K562 (cell line): ENCODE measurements at regions not wholly inside any gene's neighbourhood (a gene's known extent, or its start where the extent isn't known, plus 50 kb on each side); places are given as distances from the start of the nearest gene placed in this dataset.

Experiments
- ATAC-seq: fragments of 200-7000 bp; cut with Tn5 transposase; 3 replicates; pipeline ENCODE4 v1.9.1; 2020; ENCODE audit warnings: moderate library complexity
- BruUV-seq: library from RNA; stranded (reverse); fragments of 400-500 nt; replicated peaks from 2 replicates; lab custom pipeline; 2021; lab: Mats Ljungman, UMichigan
- CTCF ChIA-PET: fragments of 300-600 bp; formaldehyde crosslinking; extraction: SDS; loops from one replicate; lab custom pipeline; 2021; ENCODE audit warnings: low intra/inter-chr PET ratio; lab: Yijun Ruan, JAX
- POLR2A ChIA-PET: fragments of 300-600, 350-650 bp; sonication (Branson Sonifier 250); formaldehyde crosslinking; extraction: SDS; loops from one replicate; lab custom pipeline; 2021; ENCODE audit warnings: antibody characterized with exemption, inconsistent platforms; lab: Yijun Ruan, JAX
- DNase-seq, 4 experiments: peaks; one replicate each; pipeline versions ENCODE4 v3.0.0 to v3.0.0-alpha.2; 2011 to 2018; ENCODE audit warnings: low spot score in 3 of 4, mixed read lengths in 3 of 4; ENCODE audit errors: extremely low read depth in 1 of 4
- FAIRE-seq: peaks from 2 replicates; lab custom pipeline; 2011; peaks lifted over from hg19 to GRCh38; lab: Jason Lieb, UNC
- H2AFZ ChIP-seq: 2 replicates; pipeline ENCODE4 v1.6.0; 2011; ENCODE audit warnings: low read depth, low read length, control low read depth, inconsistent platforms
- H3K27ac ChIP-seq: fragments of 200-600 bp; 3 replicates; pipeline ENCODE4 v1.8.0; 2011; ENCODE audit warnings: low read depth, mild to moderate bottlenecking, control low read depth, inconsistent platforms, low read length, moderate library complexity, mixed read lengths; ENCODE audit errors: extremely low read depth
- H3K27me3 ChIP-seq, 2 experiments: fragments of 300-600 bp in 1 of 2; 2 replicates in 1 of 2; 3 replicates in 1 of 2; pipeline versions ENCODE4 v1.6.0 to v1.8.0; 2011; ENCODE audit warnings: inconsistent platforms in 2 of 2, low read length in 2 of 2, mild to moderate bottlenecking in 1 of 2, mixed read lengths in 1 of 2, moderate library complexity in 1 of 2; ENCODE audit not compliant: control insufficient read depth in 2 of 2, insufficient read depth in 2 of 2
- H3K36me3 ChIP-seq: fragments of 300-600 bp; 3 replicates; pipeline ENCODE4 v1.8.0; 2011; ENCODE audit warnings: mild to moderate bottlenecking, low read length, inconsistent platforms; ENCODE audit not compliant: control insufficient read depth, insufficient read depth
- H3K4me1 ChIP-seq, 2 experiments: fragments of 200-600 bp in 1 of 2; replicated peaks in 1 of 2; 2 replicates in 1 of 2; 3 replicates in 1 of 2; pipeline versions ENCODE4 v1.5.1 to v1.8.0; 2011; ENCODE audit warnings: inconsistent platforms in 2 of 2, low read length in 2 of 2, mild to moderate bottlenecking in 1 of 2, mixed read lengths in 1 of 2, moderate library complexity in 1 of 2; ENCODE audit not compliant: control insufficient read depth in 2 of 2, insufficient read depth in 2 of 2
- H3K4me2 ChIP-seq: 2 replicates; pipeline ENCODE4 v1.6.1; 2011; ENCODE audit warnings: low read length, control low read depth, inconsistent platforms, mixed read lengths; ENCODE audit not compliant: insufficient read depth
- H3K4me3 ChIP-seq: fragments of 200-600 bp; sonication (generic), shearing (Covaris generic); 2 replicates; pipeline ENCODE4 v1.5.1; 2016; ENCODE audit warnings: control low read depth, inconsistent platforms
- H3K79me2 ChIP-seq: fragments of 200-600 bp; 3 replicates; pipeline ENCODE4 v1.8.0; 2011; ENCODE audit warnings: low read length, inconsistent platforms; ENCODE audit not compliant: control insufficient read depth, insufficient read depth
- H3K9ac ChIP-seq, 2 experiments: 2 replicates each; pipeline versions ENCODE4 v1.6.0 to v1.6.1; 2011; ENCODE audit warnings: low read depth in 2 of 2, low read length in 2 of 2, control low read depth in 1 of 2, inconsistent platforms in 1 of 2, mild to moderate bottlenecking in 1 of 2, mixed read lengths in 1 of 2; ENCODE audit not compliant: insufficient read depth in 1 of 2
- H3K9me1 ChIP-seq: one replicate; pipeline ENCODE4 v1.6.0; 2011; ENCODE audit warnings: inconsistent platforms, mild to moderate bottlenecking, low read length, moderate library complexity; ENCODE audit not compliant: control insufficient read depth, insufficient read depth
- H3K9me3 ChIP-seq: replicated peaks from 2 replicates; pipeline ENCODE4 v1.5.1; 2011; ENCODE audit warnings: low read depth, low read length, inconsistent platforms; ENCODE audit not compliant: control insufficient read depth, insufficient read depth
- H4K20me1 ChIP-seq: replicated peaks from 2 replicates; pipeline ENCODE4 v1.6.1; 2011; ENCODE audit warnings: low read length, inconsistent platforms, mixed read lengths; ENCODE audit not compliant: control insufficient read depth, insufficient read depth
- GABPA ChIP-seq: fragments of 200-800 bp; sonication (Bioruptor generic); conservative IDR thresholded peaks from 2 replicates; pipeline ENCODE4 v1.6.1; 2016; ENCODE audit warnings: low read depth, missing genetic modification characterization, missing compliant biosample characterization
- HBP1 ChIP-seq: fragments of 450-650 bp; formaldehyde crosslinking; IDR thresholded peaks from 2 replicates; pipeline ENCODE4 v1.4.0; 2022; ENCODE audit warnings: missing genetic modification characterization
- JUNB ChIP-seq: fragments of 450-650 bp; formaldehyde crosslinking; conservative IDR thresholded peaks from 2 replicates; pipeline ENCODE4 v1.4.0; 2020; ENCODE audit warnings: mild to moderate bottlenecking
- MEF2A ChIP-seq: IDR thresholded peaks from 2 replicates; pipeline ENCODE4 v1.6.1; 2011; ENCODE audit warnings: low read depth, mild to moderate bottlenecking, low read length, moderate library complexity; ENCODE audit not compliant: control insufficient read depth
- NFE2L1 ChIP-seq: fragments of 450-650 bp; IDR thresholded peaks from 2 replicates; pipeline ENCODE4 v1.6.1; 2016; ENCODE audit warnings: missing genetic modification characterization, low read depth, mild to moderate bottlenecking, missing compliant biosample characterization, moderate library complexity, borderline replicate concordance
- POLR2AphosphoS2 ChIP-seq: IDR thresholded peaks from 2 replicates; pipeline ENCODE4 v1.6.1; 2012; ENCODE audit warnings: low read length, improper control_type of control experiment
- PREB ChIP-seq: sonication (generic); formaldehyde crosslinking; IDR thresholded peaks from 2 replicates; pipeline ENCODE4 v1.8.1; 2023; ENCODE audit warnings: mild to moderate bottlenecking, missing genetic modification reagents
- TEAD2 ChIP-seq: fragments of 450-650 bp; IDR thresholded peaks from 2 replicates; pipeline ENCODE4 v1.6.1; 2016; ENCODE audit warnings: missing genetic modification characterization, control low read depth, missing compliant biosample characterization
- ZNF282 ChIP-seq: sonication (generic); formaldehyde crosslinking; IDR thresholded peaks from 2 replicates; pipeline ENCODE4 v1.8.1; 2023; ENCODE audit warnings: missing genetic modification reagents
- ZNF75A ChIP-seq: fragments of 450-650 bp; formaldehyde crosslinking; IDR thresholded peaks from 2 replicates; pipeline ENCODE4 v1.4.0; 2020; ENCODE audit warnings: mild to moderate bottlenecking
- in situ Hi-C: fragments of 300-500 bp; cut with MboI; formaldehyde crosslinking; loops from 4 replicates; pipeline ENCODE4 v1.15.0; 2018; ENCODE audit warnings: inconsistent platforms, mixed read lengths
- intact Hi-C: fragments of 100-400 bp; cut with micrococcal nuclease; formaldehyde crosslinking; loops from 2 replicates; pipeline ENCODE4 v1.14.2; 2022
- TF ChIP-seq, protein P1 (sequence below): fragments of 150-350 bp; conservative IDR thresholded peaks from 2 replicates; pipeline ENCODE4 v1.6.1; 2014; ENCODE audit warnings: low read length
- TF ChIP-seq, protein P2 (sequence below): fragments of 450-650 bp; formaldehyde crosslinking; IDR thresholded peaks from 2 replicates; pipeline ENCODE4 v1.4.0; 2020; ENCODE audit warnings: mild to moderate bottlenecking, moderate library complexity

DNA sequence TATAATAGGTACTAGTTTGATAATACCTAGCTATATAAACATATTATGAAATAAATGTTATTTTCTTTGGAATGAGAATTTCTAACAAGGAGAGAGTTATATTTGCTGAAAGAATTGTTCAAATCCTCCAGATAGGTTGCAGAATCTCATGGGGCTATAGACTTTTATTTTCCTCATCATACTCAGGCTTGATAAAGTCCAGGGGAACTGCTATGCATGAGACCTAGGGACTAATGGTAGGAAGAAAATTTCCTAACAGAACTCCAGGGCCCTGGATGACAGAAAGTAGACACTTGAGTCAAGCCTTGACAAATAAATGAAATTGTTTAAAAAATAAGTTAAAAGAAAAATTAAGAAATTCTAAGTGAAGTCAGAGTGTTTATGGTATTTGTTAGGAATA lies 138.5 kb upstream of the DACH1 start:
- Histone ChIP-seq H3K4me3 (no peak overlapping the region), H3K9ac (no peak overlapping the region), H3K4me1 (no peaks in the 10 kb centered on the region), H3K27ac (no peak overlapping the region), H3K4me2 (no peak overlapping the region), H4K20me1 (no peaks in the 10 kb centered on the region), H2AFZ (no peak overlapping the region), H3K9me3 (no peaks in the 10 kb centered on the region), H3K9me1 (no peaks in the 10 kb centered on the region), H3K27me3 (no peaks in the 10 kb centered on the region), H3K36me3 (no peaks in the 10 kb centered on the region), H3K79me2 (no peaks in the 10 kb centered on the region)
- ChIA-PET CTCF (no interaction called here), POLR2A (no interaction called here)
- intact Hi-C loops (no loop called here), in situ Hi-C loops (no loop called here)
- DNase-seq: no peak
- no TSS peak for BruUV-seq
- TF ChIP-seq GABPA (tag) (no peak), MEF2A (no peak), ZNF75A (CRISPR knock-in tag) (no peak), PREB (CRISPR knock-in tag) (no peak), ZNF282 (CRISPR knock-in tag) (no peak), NFE2L1 (no peak), HBP1 (no peak), TEAD2 (tag) (no peak), POLR2AphosphoS2 (no peak), JUNB (CRISPR knock-in tag) (no peak)
- TF ChIP-seq, protein P1, sequence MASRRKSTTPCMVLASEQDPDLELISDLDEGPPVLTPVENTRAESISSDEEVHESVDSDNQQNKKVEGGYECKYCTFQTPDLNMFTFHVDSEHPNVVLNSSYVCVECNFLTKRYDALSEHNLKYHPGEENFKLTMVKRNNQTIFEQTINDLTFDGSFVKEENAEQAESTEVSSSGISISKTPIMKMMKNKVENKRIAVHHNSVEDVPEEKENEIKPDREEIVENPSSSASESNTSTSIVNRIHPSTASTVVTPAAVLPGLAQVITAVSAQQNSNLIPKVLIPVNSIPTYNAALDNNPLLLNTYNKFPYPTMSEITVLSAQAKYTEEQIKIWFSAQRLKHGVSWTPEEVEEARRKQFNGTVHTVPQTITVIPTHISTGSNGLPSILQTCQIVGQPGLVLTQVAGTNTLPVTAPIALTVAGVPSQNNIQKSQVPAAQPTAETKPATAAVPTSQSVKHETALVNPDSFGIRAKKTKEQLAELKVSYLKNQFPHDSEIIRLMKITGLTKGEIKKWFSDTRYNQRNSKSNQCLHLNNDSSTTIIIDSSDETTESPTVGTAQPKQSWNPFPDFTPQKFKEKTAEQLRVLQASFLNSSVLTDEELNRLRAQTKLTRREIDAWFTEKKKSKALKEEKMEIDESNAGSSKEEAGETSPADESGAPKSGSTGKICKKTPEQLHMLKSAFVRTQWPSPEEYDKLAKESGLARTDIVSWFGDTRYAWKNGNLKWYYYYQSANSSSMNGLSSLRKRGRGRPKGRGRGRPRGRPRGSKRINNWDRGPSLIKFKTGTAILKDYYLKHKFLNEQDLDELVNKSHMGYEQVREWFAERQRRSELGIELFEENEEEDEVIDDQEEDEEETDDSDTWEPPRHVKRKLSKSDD: no peak
- TF ChIP-seq, protein P2, sequence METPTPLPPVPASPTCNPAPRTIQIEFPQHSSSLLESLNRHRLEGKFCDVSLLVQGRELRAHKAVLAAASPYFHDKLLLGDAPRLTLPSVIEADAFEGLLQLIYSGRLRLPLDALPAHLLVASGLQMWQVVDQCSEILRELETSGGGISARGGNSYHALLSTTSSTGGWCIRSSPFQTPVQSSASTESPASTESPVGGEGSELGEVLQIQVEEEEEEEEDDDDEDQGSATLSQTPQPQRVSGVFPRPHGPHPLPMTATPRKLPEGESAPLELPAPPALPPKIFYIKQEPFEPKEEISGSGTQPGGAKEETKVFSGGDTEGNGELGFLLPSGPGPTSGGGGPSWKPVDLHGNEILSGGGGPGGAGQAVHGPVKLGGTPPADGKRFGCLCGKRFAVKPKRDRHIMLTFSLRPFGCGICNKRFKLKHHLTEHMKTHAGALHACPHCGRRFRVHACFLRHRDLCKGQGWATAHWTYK (CRISPR knock-in tag): no peak
- no peak for FAIRE-seq
- no peak for ATAC-seq
